Neural progenitor cell (in vitro differentiated cells): ENCODE measurements at regions not wholly inside any gene's neighbourhood (a gene's known extent, or its start where the extent isn't known, plus 50 kb on each side); places are given as distances from the start of the nearest gene placed in this dataset.
A peak's percentile ranks its signal among the peaks of the same experiment; 100 is the strongest.

Source experiments
- DNase-seq: peaks from one replicate; pipeline ENCODE4 v3.0.0-alpha.2; 2016; ENCODE audit warnings: low spot score
- H2AFZ ChIP-seq: fragments of 200-600 bp; sonication (generic); replicated peaks from 2 replicates; pipeline ENCODE4 v1.6.1; 2016; ENCODE audit warnings: antibody characterized with exemption
- H3F3A ChIP-seq: fragments of 200-600 bp; sonication (generic); 2 replicates; pipeline ENCODE4 v1.6.1; 2016; ENCODE audit warnings: antibody characterized with exemption, low read depth
- H3K27ac ChIP-seq: fragments of 200-600 bp; sonication (generic); 2 replicates; pipeline ENCODE4 v1.5.1; 2016; ENCODE audit warnings: mild to moderate bottlenecking
- H3K27me3 ChIP-seq: fragments of 200-600 bp; sonication (generic); 2 replicates; pipeline ENCODE4 v1.6.1; 2016; ENCODE audit warnings: mild to moderate bottlenecking, moderate library complexity
- H3K36me3 ChIP-seq: fragments of 200-600 bp; sonication (generic); 2 replicates; pipeline ENCODE4 v1.5.1; 2016
- H3K4me1 ChIP-seq: fragments of 200-600 bp; sonication (generic); 2 replicates; pipeline ENCODE4 v1.6.1; 2016; ENCODE audit warnings: mixed run types
- H3K4me2 ChIP-seq: fragments of 200-600 bp; sonication (generic); 2 replicates; pipeline ENCODE4 v1.6.1; 2016
- H3K4me3 ChIP-seq: fragments of 200-600 bp; sonication (generic); 2 replicates; pipeline ENCODE4 v1.5.1; 2016
- H3K79me2 ChIP-seq: fragments of 200-600 bp; sonication (generic); 2 replicates; pipeline ENCODE4 v1.6.1; 2016; ENCODE audit warnings: low read depth
- H3K9ac ChIP-seq: fragments of 200-600 bp; sonication (generic); 2 replicates; pipeline ENCODE4 v1.6.1; 2016
- H3K9me3 ChIP-seq: fragments of 200-600 bp; sonication (generic); 2 replicates; pipeline ENCODE4 v1.5.1; 2016; ENCODE audit warnings: low read depth
- H4K20me1 ChIP-seq: fragments of 200-600 bp; sonication (generic); 2 replicates; pipeline ENCODE4 v1.6.1; 2016; ENCODE audit warnings: low read depth
- H3K27ac Mint-ChIP-seq: 3 replicates; pipeline ENCODE4 v1.8.0; 2021; ENCODE audit warnings: mixed read lengths
- H3K27me3 Mint-ChIP-seq: 2 replicates; pipeline ENCODE4 v1.8.0; 2022; ENCODE audit warnings: low read depth, mild to moderate bottlenecking, inconsistent platforms, moderate library complexity, mixed read lengths; ENCODE audit not compliant: insufficient read depth
- H3K36me3 Mint-ChIP-seq: 3 replicates; pipeline ENCODE4 v1.8.0; 2021; ENCODE audit warnings: mixed read lengths
- H3K4me1 Mint-ChIP-seq: 3 replicates; pipeline ENCODE4 v1.8.0; 2021; ENCODE audit warnings: mixed read lengths
- H3K4me3 Mint-ChIP-seq: 3 replicates; pipeline ENCODE4 v1.8.0; 2021; ENCODE audit warnings: mild to moderate bottlenecking, moderate library complexity, mixed read lengths
- H3K9me3 Mint-ChIP-seq: 3 replicates; pipeline ENCODE4 v1.8.0; 2020; ENCODE audit warnings: mixed read lengths
- EZH2 ChIP-seq: fragments of 200-600 bp; sonication (generic); IDR thresholded peaks from 2 replicates; pipeline ENCODE4 v1.6.1; 2017; ENCODE audit warnings: antibody characterized with exemption, mild to moderate bottlenecking, moderate library complexity
- EZH2phosphoT487 ChIP-seq: fragments of 200-600 bp; sonication (generic); IDR thresholded peaks from 2 replicates; pipeline ENCODE4 v1.6.1; 2017; ENCODE audit warnings: antibody characterized with exemption
- TF ChIP-seq, protein P1 (sequence below): fragments of 200-600 bp; sonication (generic); IDR thresholded peaks from 2 replicates; pipeline ENCODE4 v1.5.1; 2017; ENCODE audit warnings: antibody characterized with exemption, mild to moderate bottlenecking

DNA sequence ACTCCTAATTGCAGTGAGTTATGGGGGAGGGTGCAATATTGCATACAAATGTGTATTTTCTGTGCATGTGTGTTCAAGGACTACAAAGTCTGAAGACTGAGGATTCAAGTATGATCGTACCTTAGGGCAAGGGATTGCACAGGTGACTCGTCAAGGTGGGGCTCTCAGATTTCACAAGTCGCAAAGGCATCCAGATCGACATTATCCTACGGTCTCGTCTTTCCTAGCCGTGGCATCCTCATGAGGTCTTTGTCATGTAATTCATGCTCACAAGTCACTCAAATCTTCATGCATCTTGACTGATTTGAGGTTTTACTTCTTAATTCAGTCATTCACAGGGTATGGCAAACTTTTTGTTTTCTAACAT is 191.4 kb upstream of the HES1 start:
- Histone ChIP-seq H3K79me2 (no peaks in the 10 kb centered on the region), H3K9ac (no peak overlapping the region), H3K9me3 (no peaks in the 10 kb centered on the region), H3K4me1 (peaks cover 57% of the 10 kb centered on the region), H2AFZ (no peak overlapping the region), H3K27me3 (no peaks in the 10 kb centered on the region), H3K4me2 (peak overlapping the region; percentile 71), H4K20me1 (no peaks in the 10 kb centered on the region), H3K36me3 (no peaks in the 10 kb centered on the region), H3F3A (peaks cover 47% of the 10 kb centered on the region), H3K27ac (peak overlapping the region; percentile 82), H3K4me3 (peak overlapping the region; percentile 11)
- Mint-ChIP-seq H3K4me3 (peak overlapping the region; percentile 50), H3K36me3 (no peaks in the 10 kb centered on the region), H3K4me1 (peaks cover 39% of the 10 kb centered on the region), H3K27ac (no peak overlapping the region), H3K9me3 (no peaks in the 10 kb centered on the region), H3K27me3 (peaks cover 29% of the 10 kb centered on the region)
- TF ChIP-seq EZH2 = no peak
- no peak for TF ChIP-seq EZH2phosphoT487
- TF ChIP-seq, protein P1, sequence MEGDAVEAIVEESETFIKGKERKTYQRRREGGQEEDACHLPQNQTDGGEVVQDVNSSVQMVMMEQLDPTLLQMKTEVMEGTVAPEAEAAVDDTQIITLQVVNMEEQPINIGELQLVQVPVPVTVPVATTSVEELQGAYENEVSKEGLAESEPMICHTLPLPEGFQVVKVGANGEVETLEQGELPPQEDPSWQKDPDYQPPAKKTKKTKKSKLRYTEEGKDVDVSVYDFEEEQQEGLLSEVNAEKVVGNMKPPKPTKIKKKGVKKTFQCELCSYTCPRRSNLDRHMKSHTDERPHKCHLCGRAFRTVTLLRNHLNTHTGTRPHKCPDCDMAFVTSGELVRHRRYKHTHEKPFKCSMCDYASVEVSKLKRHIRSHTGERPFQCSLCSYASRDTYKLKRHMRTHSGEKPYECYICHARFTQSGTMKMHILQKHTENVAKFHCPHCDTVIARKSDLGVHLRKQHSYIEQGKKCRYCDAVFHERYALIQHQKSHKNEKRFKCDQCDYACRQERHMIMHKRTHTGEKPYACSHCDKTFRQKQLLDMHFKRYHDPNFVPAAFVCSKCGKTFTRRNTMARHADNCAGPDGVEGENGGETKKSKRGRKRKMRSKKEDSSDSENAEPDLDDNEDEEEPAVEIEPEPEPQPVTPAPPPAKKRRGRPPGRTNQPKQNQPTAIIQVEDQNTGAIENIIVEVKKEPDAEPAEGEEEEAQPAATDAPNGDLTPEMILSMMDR = no peak
- DNase-seq = no peak

DNA sequence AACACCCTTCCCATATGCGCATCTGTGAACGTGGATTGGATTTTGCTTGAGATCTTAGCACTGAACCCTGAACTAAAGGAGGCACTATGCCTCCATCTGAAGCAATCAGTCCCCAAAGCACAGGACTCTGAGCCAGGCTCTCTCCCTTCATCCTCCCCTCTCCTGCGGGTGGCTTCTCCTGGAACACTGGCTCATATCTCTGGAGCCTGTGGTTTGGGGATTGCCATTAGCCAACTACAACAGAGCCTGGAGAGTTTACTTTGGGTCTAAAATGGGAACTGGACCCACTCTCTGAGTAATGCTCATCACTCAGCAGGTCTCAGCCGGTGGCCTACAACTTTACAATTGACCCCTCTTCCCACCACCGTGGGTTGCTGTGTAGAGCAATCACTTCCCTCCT is 190.8 kb upstream of the HES1 start:
- H3K79me2 ChIP-seq = no peaks in the 10 kb centered on the region
- peaks cover 35% of the 10 kb centered on the region for H3K4me1 Mint-ChIP-seq
- H3K4me2 ChIP-seq = peak overlapping the region; percentile 71
- no peaks in the 10 kb centered on the region for H3K36me3 Mint-ChIP-seq
- H3K9me3 ChIP-seq = no peaks in the 10 kb centered on the region
- TF ChIP-seq EZH2 = no peak
- TF ChIP-seq EZH2phosphoT487 = no peak
- TF ChIP-seq, protein P1 = no peak
- H3F3A ChIP-seq = peaks cover 40% of the 10 kb centered on the region
- H3K9ac ChIP-seq = no peak overlapping the region
- peaks cover 34% of the 10 kb centered on the region for H3K27me3 Mint-ChIP-seq
- no peak overlapping the region for H3K27ac Mint-ChIP-seq
- H3K36me3 ChIP-seq = no peaks in the 10 kb centered on the region
- no peak overlapping the region for H3K4me3 Mint-ChIP-seq
- no peaks in the 10 kb centered on the region for H3K27me3 ChIP-seq
- H2AFZ ChIP-seq = no peak overlapping the region
- H3K27ac ChIP-seq = no peak overlapping the region
- H3K9me3 Mint-ChIP-seq = no peaks in the 10 kb centered on the region
- no peak overlapping the region for H3K4me3 ChIP-seq
- peaks cover 51% of the 10 kb centered on the region for H3K4me1 ChIP-seq
- H4K20me1 ChIP-seq = no peaks in the 10 kb centered on the region
- no peak for DNase-seq

DNA sequence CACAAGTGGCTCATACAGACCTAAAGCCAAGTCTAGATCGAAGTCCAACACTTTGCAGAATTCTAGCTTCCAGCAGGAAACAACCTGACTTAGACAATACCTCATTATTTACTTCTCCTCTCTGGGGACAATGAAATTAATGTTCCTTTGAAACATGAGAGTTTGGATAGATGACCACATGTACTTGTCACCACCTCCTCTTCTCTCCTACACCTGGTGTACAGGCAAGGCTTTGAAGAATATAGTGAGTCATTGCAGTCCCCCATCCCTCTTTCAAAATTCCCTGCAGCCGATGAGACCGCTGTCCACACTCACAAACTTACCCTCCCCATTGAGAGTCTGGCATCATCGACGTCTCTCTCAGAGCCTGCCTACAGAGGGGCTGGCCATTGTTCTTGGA is 189.0 kb upstream of the HES1 start:
- H3K4me2 ChIP-seq = no peak overlapping the region
- Mint-ChIP-seq H3K4me1 (peaks cover 32% of the 10 kb centered on the region), H3K36me3 (no peaks in the 10 kb centered on the region), H3K4me3 (no peak overlapping the region), H3K27ac (no peak overlapping the region), H3K27me3 (peaks cover 27% of the 10 kb centered on the region), H3K9me3 (peaks cover 6% of the 10 kb centered on the region)
- peaks cover 36% of the 10 kb centered on the region for H3F3A ChIP-seq
- no peak overlapping the region for H3K4me3 ChIP-seq
- no peaks in the 10 kb centered on the region for H3K9me3 ChIP-seq
- H4K20me1 ChIP-seq = no peaks in the 10 kb centered on the region
- H3K79me2 ChIP-seq = no peaks in the 10 kb centered on the region
- no peak overlapping the region for H3K27ac ChIP-seq
- H2AFZ ChIP-seq = no peak overlapping the region
- peaks cover 41% of the 10 kb centered on the region for H3K4me1 ChIP-seq
- no peak overlapping the region for H3K9ac ChIP-seq
- H3K36me3 ChIP-seq = no peaks in the 10 kb centered on the region
- no peak for TF ChIP-seq EZH2phosphoT487
- TF ChIP-seq EZH2 = no peak
- TF ChIP-seq, protein P1 = no peak
- H3K27me3 ChIP-seq = no peaks in the 10 kb centered on the region
- no peak for DNase-seq
